Body of pancreas (tissue), 4 donors: ENCODE measurements at regions not wholly inside any gene's neighbourhood (a gene's known extent, or its start where the extent isn't known, plus 50 kb on each side); places are given as distances from the start of the nearest gene placed in this dataset.

Source experiments
- ATAC-seq: fragments of 150-250 bp; one replicate; pipeline ENCODE4 v1.9.1; 2016
- DNase-seq, 4 donors: peaks; one replicate each; pipeline ENCODE4 v3.0.0-alpha.2; 2019
- H3K27ac ChIP-seq, 4 donors: fragments of 200-600 bp; sonication (generic); 1 replicate in 3 of 4; 2 replicates in 1 of 4; pipeline versions ENCODE4 v1.5.1 to v1.6.1; 2016 to 2019; ENCODE audit warnings: mild to moderate bottlenecking in 1 of 4, mixed read lengths in 1 of 4, moderate library complexity in 1 of 4
- H3K27me3 ChIP-seq, 2 donors: fragments of 200-600 bp; sonication (generic); one replicate each; pipeline ENCODE4 v1.6.0; 2016; ENCODE audit warnings: mild to moderate bottlenecking in 1 of 2
- H3K36me3 ChIP-seq, 2 donors: fragments of 200-600 bp; sonication (generic); replicated peaks in 1 of 2; 2 replicates each; pipeline ENCODE4 v1.5.1; 2016; ENCODE audit warnings: low read depth in 2 of 2; ENCODE audit not compliant: insufficient read depth in 1 of 2
- H3K4me1 ChIP-seq: fragments of 200-600 bp; sonication (generic); one replicate; pipeline ENCODE4 v1.6.0; 2016
- H3K4me3 ChIP-seq, 2 donors: fragments of 200-600 bp; sonication (generic); 1 replicate in 1 of 2; 2 replicates in 1 of 2; pipeline ENCODE4 v1.5.1; 2016 to 2019
- H3K9me3 ChIP-seq, 3 donors: fragments of 200-600 bp; sonication (generic); 1 replicate in 2 of 3; 2 replicates in 1 of 3; pipeline ENCODE4 v1.5.1; 2016
- POLR2A ChIP-seq, 3 donors: fragments of 450-650 bp; IDR thresholded peaks; one replicate each; pipeline ENCODE4 v1.6.1; 2016; ENCODE audit warnings: antibody characterized with exemption in 3 of 3, mild to moderate bottlenecking in 2 of 3
- WGBS, 2 donors: methylation state at CpG; one replicate each; pipeline ENCODE4 v1.1.5; 2017; 5-methylcytosine and 5-hydroxymethylcytosine counted together
- intact Hi-C: fragments of 100-400 bp; cut with DNase I; formaldehyde crosslinking; loops from one replicate; pipeline ENCODE4 v1.15.1; 2023
- TF ChIP-seq, protein P1 (sequence below), 7 experiments: fragments of 450-650 bp in 4 of 7; fragments of 200-600 bp in 3 of 7; sonication (generic) in 3 of 7; IDR thresholded peaks; one replicate each; pipeline ENCODE4 v1.5.1; 2016 to 2019; ENCODE audit warnings: antibody characterized with exemption in 7 of 7

DNA sequence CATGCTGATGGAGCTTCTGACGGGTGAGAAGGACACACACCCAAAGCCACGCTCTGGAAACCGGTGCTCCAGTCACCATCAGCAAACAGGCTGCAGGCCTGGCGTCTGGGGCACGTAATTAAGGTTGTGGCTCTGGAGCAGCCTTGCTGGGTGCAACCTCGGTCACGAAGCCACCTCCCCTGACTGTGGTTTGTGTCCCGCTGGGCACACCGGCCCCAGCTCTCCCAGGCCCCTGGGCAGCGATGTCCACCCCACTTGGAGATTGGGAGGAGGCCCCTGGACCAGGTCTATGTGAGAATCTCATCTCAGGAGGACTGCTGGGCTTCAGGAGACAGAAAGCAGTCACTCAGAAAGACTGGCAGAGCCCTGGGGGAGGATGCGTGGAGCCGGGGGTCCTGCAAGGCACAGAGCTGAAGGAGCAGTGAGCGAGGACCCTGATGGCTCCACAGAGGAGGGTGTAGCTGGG, 631.6 kb downstream of the BRD1 start:
- Histone ChIP-seq H3K27ac (no peak overlapping the region), H3K36me3 (no peaks in the 10 kb centered on the region), H3K4me3 (no peak overlapping the region), H3K9me3 (no peaks in the 10 kb centered on the region), H3K4me1 (peaks cover 11% of the 10 kb centered on the region), H3K27me3 (no peaks in the 10 kb centered on the region)
- DNase-seq (no peak), ATAC-seq (no peak)
- TF ChIP-seq, protein P1, sequence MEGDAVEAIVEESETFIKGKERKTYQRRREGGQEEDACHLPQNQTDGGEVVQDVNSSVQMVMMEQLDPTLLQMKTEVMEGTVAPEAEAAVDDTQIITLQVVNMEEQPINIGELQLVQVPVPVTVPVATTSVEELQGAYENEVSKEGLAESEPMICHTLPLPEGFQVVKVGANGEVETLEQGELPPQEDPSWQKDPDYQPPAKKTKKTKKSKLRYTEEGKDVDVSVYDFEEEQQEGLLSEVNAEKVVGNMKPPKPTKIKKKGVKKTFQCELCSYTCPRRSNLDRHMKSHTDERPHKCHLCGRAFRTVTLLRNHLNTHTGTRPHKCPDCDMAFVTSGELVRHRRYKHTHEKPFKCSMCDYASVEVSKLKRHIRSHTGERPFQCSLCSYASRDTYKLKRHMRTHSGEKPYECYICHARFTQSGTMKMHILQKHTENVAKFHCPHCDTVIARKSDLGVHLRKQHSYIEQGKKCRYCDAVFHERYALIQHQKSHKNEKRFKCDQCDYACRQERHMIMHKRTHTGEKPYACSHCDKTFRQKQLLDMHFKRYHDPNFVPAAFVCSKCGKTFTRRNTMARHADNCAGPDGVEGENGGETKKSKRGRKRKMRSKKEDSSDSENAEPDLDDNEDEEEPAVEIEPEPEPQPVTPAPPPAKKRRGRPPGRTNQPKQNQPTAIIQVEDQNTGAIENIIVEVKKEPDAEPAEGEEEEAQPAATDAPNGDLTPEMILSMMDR (IDR thresholded peaks at IDR 0.05), result no peak
- TF ChIP-seq POLR2A (IDR thresholded peaks at IDR 0.05), result no peak
- WGBS, 2 donors, result 73 to 79% methylated on average over 13 of the region's 13 CpGs
- intact Hi-C loops, result no loop called here

DNA sequence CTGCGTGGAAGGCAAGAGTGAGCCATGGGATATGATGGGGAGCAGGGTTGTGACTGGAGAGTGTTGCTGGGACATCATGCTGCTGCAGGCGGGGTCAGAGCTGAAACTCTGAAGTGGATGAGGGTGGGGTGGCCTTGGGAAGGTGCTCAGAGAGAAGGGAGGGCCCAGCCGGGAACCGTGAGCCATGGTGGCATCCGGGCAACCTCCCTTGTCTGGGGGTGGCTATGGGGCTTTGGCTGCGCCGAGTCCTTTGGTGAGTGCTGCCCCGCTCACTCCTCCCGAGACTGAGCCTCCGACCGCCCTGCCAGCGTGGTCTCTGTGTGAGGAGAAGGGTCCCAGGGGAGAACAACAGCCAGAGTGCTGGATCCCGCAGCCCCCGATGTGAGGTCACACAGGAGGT, 632.0 kb downstream of the BRD1 start:
- peaks cover 11% of the 10 kb centered on the region for H3K4me1 ChIP-seq
- H3K27me3 ChIP-seq, result no peaks in the 10 kb centered on the region
- H3K9me3 ChIP-seq, result no peaks in the 10 kb centered on the region
- intact Hi-C loops, result no loop called here
- DNase-seq (no peak), ATAC-seq (no peak)
- WGBS, 2 donors, result 70 to 85% methylated on average over 2 to 13 of the region's 14 CpGs
- no peaks in the 10 kb centered on the region for H3K36me3 ChIP-seq
- H3K4me3 ChIP-seq, result no peak overlapping the region
- TF ChIP-seq, protein P1 (IDR thresholded peaks at IDR 0.05), result no peak
- no peak for TF ChIP-seq POLR2A (IDR thresholded peaks at IDR 0.05)
- H3K27ac ChIP-seq, result no peak overlapping the region

DNA sequence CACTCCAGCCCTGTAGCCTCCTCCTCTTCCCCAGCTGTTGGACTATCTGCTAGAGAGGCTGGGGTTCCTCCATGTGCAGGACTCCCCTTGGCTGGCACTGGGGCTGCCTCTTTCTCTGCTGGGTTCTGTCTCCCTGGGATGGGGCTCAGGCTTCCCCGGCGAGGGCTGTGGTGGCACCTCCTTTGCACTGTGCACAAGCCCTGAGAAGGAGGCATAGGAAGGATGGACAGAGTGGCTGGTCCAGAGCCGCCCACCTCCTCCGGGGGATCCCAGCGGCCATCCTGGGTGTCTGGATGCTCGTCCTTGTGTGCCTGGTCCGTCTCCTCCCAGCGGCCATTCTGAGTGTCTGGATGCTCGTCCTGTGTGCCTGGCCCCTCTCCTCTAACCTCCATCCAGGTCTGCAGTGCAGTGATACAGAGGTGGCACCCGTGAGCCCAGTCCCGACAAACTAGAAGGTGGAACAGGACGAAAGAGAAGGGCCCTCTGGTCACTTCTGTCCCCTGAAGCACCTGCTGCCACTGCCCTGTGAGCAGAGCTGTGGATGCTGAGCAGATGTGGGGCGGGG, 633.7 kb downstream of the BRD1 start:
- DNase-seq, result no peak
- Histone ChIP-seq H3K27me3 (no peaks in the 10 kb centered on the region), H3K9me3 (no peaks in the 10 kb centered on the region), H3K4me3 (no peak overlapping the region), H3K27ac (no peak overlapping the region), H3K36me3 (no peaks in the 10 kb centered on the region), H3K4me1 (peaks cover 11% of the 10 kb centered on the region)
- no peak for ATAC-seq
- intact Hi-C loops, result no loop called here
- TF ChIP-seq, protein P1 (IDR thresholded peaks at IDR 0.05), result no peak
- TF ChIP-seq POLR2A (IDR thresholded peaks at IDR 0.05), result no peak
- 75 to 86% methylated on average over 8 to 13 of the region's 13 CpGs for WGBS, 2 donors

DNA sequence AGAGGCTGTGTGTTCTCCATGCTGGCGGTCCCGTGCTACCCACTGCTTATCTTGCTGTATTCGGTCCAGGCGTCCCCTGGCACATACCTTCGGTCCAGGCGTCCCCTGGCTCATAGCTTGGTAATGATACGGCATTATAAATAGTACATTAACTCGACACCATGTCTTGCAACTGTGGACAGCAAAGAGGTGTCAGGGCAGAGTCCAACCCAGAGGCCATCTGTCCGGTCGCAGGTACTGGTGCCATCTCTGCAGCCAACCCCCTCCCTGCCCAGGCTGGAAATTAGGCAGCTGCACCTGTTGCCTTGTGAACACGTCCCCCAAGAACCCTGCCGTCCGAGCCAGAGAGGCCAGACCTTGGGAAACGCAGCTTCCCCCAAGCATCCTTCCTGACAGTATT, 634.3 kb downstream of the BRD1 start:
- ATAC-seq, result no peak
- no peak for DNase-seq
- WGBS, 2 donors, result 77 to 83% methylated on average over 14 of the region's 14 CpGs
- peaks cover 11% of the 10 kb centered on the region for H3K4me1 ChIP-seq
- H3K36me3 ChIP-seq, result no peaks in the 10 kb centered on the region
- H3K27me3 ChIP-seq, result no peaks in the 10 kb centered on the region
- H3K9me3 ChIP-seq, result no peaks in the 10 kb centered on the region
- no peak overlapping the region for H3K27ac ChIP-seq
- intact Hi-C loops, result no loop called here
- TF ChIP-seq POLR2A (IDR thresholded peaks at IDR 0.05), result no peak
- TF ChIP-seq, protein P1 (IDR thresholded peaks at IDR 0.05), result no peak
- no peak overlapping the region for H3K4me3 ChIP-seq

DNA sequence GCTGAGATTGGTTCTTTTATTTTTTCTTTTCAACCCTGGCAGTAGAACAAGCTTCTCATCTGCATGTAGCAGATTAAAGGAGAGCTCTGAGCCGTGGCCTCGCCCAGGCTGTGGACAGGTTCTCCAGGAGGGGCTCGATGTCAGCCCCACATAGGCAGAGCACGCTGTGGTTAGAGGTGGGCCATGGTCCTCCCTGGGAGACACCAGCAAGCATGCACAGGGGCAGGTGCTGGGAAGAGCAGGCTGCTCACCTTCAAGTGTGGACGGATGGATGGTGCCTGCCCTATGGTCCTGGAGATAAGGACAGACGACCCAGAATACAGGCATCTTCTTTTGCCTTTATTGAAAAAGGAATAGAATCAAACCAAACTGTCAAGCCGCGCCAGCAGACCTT, 634.8 kb downstream of the BRD1 start:
- Histone ChIP-seq H3K27ac (no peak overlapping the region), H3K36me3 (no peaks in the 10 kb centered on the region), H3K4me1 (peaks cover 11% of the 10 kb centered on the region), H3K4me3 (no peak overlapping the region), H3K27me3 (no peaks in the 10 kb centered on the region), H3K9me3 (no peaks in the 10 kb centered on the region)
- DNase-seq, result no peak
- intact Hi-C loops, result no loop called here
- no peak for ATAC-seq
- WGBS, 2 donors, result 55 to 60% methylated on average over 6 to 8 of the region's 8 CpGs
- no peak for TF ChIP-seq POLR2A (IDR thresholded peaks at IDR 0.05)
- TF ChIP-seq, protein P1 (IDR thresholded peaks at IDR 0.05), result no peak
